SK-N-MC (cell line): ENCODE measurements at regions not wholly inside any gene's neighbourhood (a gene's known extent, or its start where the extent isn't known, plus 50 kb on each side); places are given as distances from the start of the nearest gene placed in this dataset.

Experiments
- EZH2 ChIP-seq: fragments of 200-600 bp; sonication (generic); IDR thresholded peaks from one replicate; pipeline ENCODE4 v1.6.1; 2017; ENCODE audit warnings: antibody characterized with exemption
- POLR2AphosphoS5 ChIP-seq: IDR thresholded peaks from 2 replicates; pipeline ENCODE4 v1.6.1; 2012; ENCODE audit warnings: mild to moderate bottlenecking, low read depth, low read length, borderline replicate concordance

DNA sequence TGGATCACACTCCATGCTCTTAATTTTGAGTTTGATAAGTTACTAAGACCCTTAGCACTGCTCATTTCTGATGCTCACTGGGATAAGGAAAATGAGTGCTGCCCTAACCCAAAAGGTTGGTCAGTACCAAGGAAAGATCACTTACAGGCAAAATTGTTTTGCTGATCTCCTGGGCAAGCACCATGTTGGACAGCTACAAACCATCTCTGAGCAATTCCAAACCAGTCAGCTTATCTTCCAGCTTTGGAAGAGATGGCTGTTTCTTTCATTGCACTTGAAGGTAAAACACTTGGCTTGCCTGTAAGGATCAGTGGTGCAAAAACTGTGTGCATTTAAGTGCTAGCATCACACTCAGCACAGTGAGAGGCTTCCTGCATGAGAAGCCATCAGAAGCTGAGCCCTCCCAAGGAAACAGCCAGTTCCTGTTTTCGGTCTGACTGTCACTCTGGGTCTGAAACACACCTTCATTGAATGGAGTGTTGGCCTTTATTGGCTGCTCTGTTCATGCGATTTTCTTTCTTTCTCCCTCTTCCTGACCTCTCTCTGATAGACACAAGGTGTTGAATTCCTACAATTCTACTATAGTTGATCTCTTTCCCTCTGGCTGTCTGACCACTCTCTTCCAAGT lies 126.4 kb upstream of the GHITM start:
- TF ChIP-seq POLR2AphosphoS5: no peak
- TF ChIP-seq EZH2: no peak
